ENCODE measurements at regions not wholly inside any gene's neighbourhood (a gene's known extent, or its start where the extent isn't known, plus 50 kb on each side); places are given as distances from the start of the nearest gene placed in this dataset.

DNA sequence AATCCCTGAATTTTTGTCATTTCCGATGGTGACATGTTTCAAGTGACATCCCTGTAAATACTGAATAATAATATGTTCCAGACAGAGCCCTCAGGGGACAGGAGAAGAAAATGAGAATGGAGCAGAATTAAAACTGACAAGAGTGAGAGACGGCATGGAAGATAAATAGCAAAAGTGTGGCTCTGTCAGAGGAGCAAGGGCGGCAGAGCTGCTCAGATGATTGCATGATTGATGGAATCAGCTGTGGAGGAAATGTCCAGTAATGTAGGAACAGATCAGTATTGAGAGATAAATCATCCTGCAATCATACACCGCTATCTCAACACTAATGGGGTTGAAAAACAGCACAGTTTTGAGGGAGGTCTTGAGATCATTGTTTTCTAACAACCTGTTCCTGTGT lies 350.3 kb downstream of the STIM2 start:
- H3K4me3 Mint-ChIP-seq = no peak overlapping the region
- no peak for TF ChIP-seq CTCF (IDR thresholded peaks at IDR 0.05)
- Histone ChIP-seq H3K27ac (ENCODE audit: low read depth in 1 of 2, low read length in 2 of 2) (no peak overlapping the region), H3K9me3 (ENCODE audit: control insufficient read depth in 1 of 2, insufficient read depth in 1 of 2, low read length in 2 of 2) (no peaks in the 10 kb centered on the region), H3K4me3 (ENCODE audit: low read length) (no peak overlapping the region), H3K36me3 (ENCODE audit: insufficient read depth, low read length) (no peaks in the 10 kb centered on the region), H3K27me3 (ENCODE audit: control insufficient read depth in 1 of 2, insufficient read depth in 2 of 2, low read length in 2 of 2) (no peaks in the 10 kb centered on the region), H3K4me1 (ENCODE audit: insufficient read depth, low read length) (no peaks in the 10 kb centered on the region)
- H3K9me3 Mint-ChIP-seq = no peaks in the 10 kb centered on the region
- intact Hi-C loops (cut with DNase I, micrococcal nuclease) = no loop called here
- H3K27me3 Mint-ChIP-seq = no peaks in the 10 kb centered on the region
- ChIA-PET CTCF (no interaction called here), POLR2A (no interaction called here)
- no peak for DNase-seq
- H3K4me1 Mint-ChIP-seq (ENCODE audit: low read depth) = no peaks in the 10 kb centered on the region
- no peak for ATAC-seq (ENCODE audit: poor library complexity)
- H3K27ac Mint-ChIP-seq = no peak overlapping the region
- no peaks in the 10 kb centered on the region for H3K36me3 Mint-ChIP-seq (ENCODE audit: low read depth)

GRCh38 chr4:27214010-27214409 lies 353.4 kb downstream of the STIM2 start:
- no peak for DNase-seq
- ATAC-seq (ENCODE audit: poor library complexity) = no peak
- H3K4me1 ChIP-seq (ENCODE audit: insufficient read depth, low read length) = no peaks in the 10 kb centered on the region
- no peaks in the 10 kb centered on the region for H3K27me3 ChIP-seq (ENCODE audit: control insufficient read depth in 1 of 2, insufficient read depth in 2 of 2, low read length in 2 of 2)
- H3K36me3 ChIP-seq (ENCODE audit: insufficient read depth, low read length) = no peaks in the 10 kb centered on the region
- H3K4me3 Mint-ChIP-seq = no peak overlapping the region
- TF ChIP-seq CTCF (IDR thresholded peaks at IDR 0.05) = no peak
- H3K27ac ChIP-seq (ENCODE audit: low read depth in 1 of 2, low read length in 2 of 2) = no peak overlapping the region
- H3K27ac Mint-ChIP-seq = no peak overlapping the region
- no peaks in the 10 kb centered on the region for H3K36me3 Mint-ChIP-seq (ENCODE audit: low read depth)
- CTCF ChIA-PET = interaction anchor here (0.7 kb wide), 1 partner anchor 8 kb away, joined by 4 read pairs; no protein-coding TSS in a partner anchor
- no peaks in the 10 kb centered on the region for H3K27me3 Mint-ChIP-seq
- POLR2A ChIA-PET = no interaction called here
- no peaks in the 10 kb centered on the region for H3K9me3 Mint-ChIP-seq
- H3K4me3 ChIP-seq (ENCODE audit: low read length) = no peak overlapping the region
- intact Hi-C loops (cut with DNase I, micrococcal nuclease) = no loop called here
- no peaks in the 10 kb centered on the region for H3K4me1 Mint-ChIP-seq (ENCODE audit: low read depth)
- no peaks in the 10 kb centered on the region for H3K9me3 ChIP-seq (ENCODE audit: control insufficient read depth in 1 of 2, insufficient read depth in 1 of 2, low read length in 2 of 2)

DNA sequence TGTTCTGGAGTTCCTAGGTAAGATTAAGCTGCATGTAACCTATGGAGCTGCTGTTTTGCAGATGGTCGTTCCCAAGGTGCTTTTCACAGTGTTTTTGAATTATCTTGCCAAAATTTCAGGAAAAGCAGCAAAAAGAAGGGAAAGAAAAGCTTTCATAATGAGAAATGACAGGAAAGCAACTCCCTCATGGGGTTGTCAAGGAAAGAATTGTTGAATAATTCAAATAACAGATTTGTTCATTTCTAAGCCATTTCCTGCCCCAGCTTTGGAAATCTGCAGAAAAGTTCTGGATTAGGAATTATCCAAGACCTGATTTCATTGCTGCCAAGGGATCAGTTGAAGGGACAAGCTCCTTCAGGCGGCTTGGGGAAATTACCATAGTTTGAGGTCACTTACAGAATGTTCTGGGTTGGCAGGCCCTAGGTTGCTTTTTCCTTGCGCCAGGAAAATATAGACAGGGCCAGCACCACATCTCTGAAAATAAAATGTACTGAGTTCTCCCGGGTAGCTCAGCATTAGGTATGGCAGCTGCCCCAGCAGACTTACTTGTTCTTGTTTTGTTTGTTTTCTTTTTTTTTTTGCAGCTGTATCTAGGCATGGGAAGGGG lies 354.7 kb downstream of the STIM2 start:
- H3K4me1 ChIP-seq (ENCODE audit: insufficient read depth, low read length) = no peaks in the 10 kb centered on the region
- H3K27me3 ChIP-seq (ENCODE audit: control insufficient read depth in 1 of 2, insufficient read depth in 2 of 2, low read length in 2 of 2) = no peaks in the 10 kb centered on the region
- Mint-ChIP-seq H3K36me3 (ENCODE audit: low read depth) (no peaks in the 10 kb centered on the region), H3K9me3 (no peaks in the 10 kb centered on the region), H3K4me3 (no peak overlapping the region), H3K27me3 (no peaks in the 10 kb centered on the region), H3K27ac (no peak overlapping the region), H3K4me1 (ENCODE audit: low read depth) (no peaks in the 10 kb centered on the region)
- ChIA-PET POLR2A (no interaction called here), CTCF (no interaction called here)
- no peak overlapping the region for H3K27ac ChIP-seq (ENCODE audit: low read depth in 1 of 2, low read length in 2 of 2)
- no peak for ATAC-seq (ENCODE audit: poor library complexity)
- no peak for DNase-seq
- no peak overlapping the region for H3K4me3 ChIP-seq (ENCODE audit: low read length)
- no peak for TF ChIP-seq CTCF (IDR thresholded peaks at IDR 0.05)
- intact Hi-C loops (cut with DNase I, micrococcal nuclease) = no loop called here
- no peaks in the 10 kb centered on the region for H3K36me3 ChIP-seq (ENCODE audit: insufficient read depth, low read length)
- no peaks in the 10 kb centered on the region for H3K9me3 ChIP-seq (ENCODE audit: control insufficient read depth in 1 of 2, insufficient read depth in 1 of 2, low read length in 2 of 2)

All from CD4-positive, alpha-beta T cell (primary cell).